Glutamatergic neuron (in vitro differentiated cells): ENCODE measurements at regions not wholly inside any gene's neighbourhood (a gene's known extent, or its start where the extent isn't known, plus 50 kb on each side); places are given as distances from the start of the nearest gene placed in this dataset.
"Not testable (repeated sequence)": the region's sequence is repeated elsewhere in the genome, so short reads cannot be mapped to it uniquely, and the experiment has no call there.

Source experiments
- DNase-seq: peaks from one replicate; pipeline ENCODE4 v3.0.0; 2022
- H3K27ac Mint-ChIP-seq: one replicate; pipeline ENCODE4 v1.8.0; 2020; ENCODE audit warnings: mild to moderate bottlenecking, mixed read lengths, inconsistent platforms; ENCODE audit not compliant: unreplicated experiment
- H3K27me3 Mint-ChIP-seq: one replicate; pipeline ENCODE4 v1.8.0; 2020; ENCODE audit warnings: mild to moderate bottlenecking, moderate library complexity, mixed read lengths, inconsistent platforms; ENCODE audit not compliant: unreplicated experiment
- H3K36me3 Mint-ChIP-seq: one replicate; pipeline ENCODE4 v1.8.0; 2020; ENCODE audit warnings: mild to moderate bottlenecking, mixed read lengths, inconsistent platforms; ENCODE audit not compliant: unreplicated experiment
- H3K4me1 Mint-ChIP-seq: one replicate; pipeline ENCODE4 v1.8.0; 2020; ENCODE audit warnings: mild to moderate bottlenecking, low read depth, mixed read lengths, inconsistent platforms; ENCODE audit not compliant: unreplicated experiment
- H3K4me3 Mint-ChIP-seq: one replicate; pipeline ENCODE4 v1.8.0; 2020; ENCODE audit warnings: mild to moderate bottlenecking, mixed read lengths, inconsistent platforms; ENCODE audit not compliant: unreplicated experiment
- H3K9me3 Mint-ChIP-seq: one replicate; pipeline ENCODE4 v1.8.0; 2020; ENCODE audit warnings: mild to moderate bottlenecking, moderate library complexity, mixed read lengths, inconsistent platforms; ENCODE audit not compliant: unreplicated experiment
- TF ChIP-seq, protein P1 (sequence below): fragments of 200-600 bp; sonication (generic); IDR thresholded peaks from one replicate; pipeline ENCODE4 v1.5.0; 2021; ENCODE audit not compliant: partially characterized antibody, unreplicated experiment

GRCh38 chr4:79682161-79682560 is 274.1 kb upstream of the GK2 start:
- H3K4me3 Mint-ChIP-seq: no peak overlapping the region
- no peak for DNase-seq
- no peaks in the 10 kb centered on the region for H3K9me3 Mint-ChIP-seq
- H3K27me3 Mint-ChIP-seq: no peaks in the 10 kb centered on the region
- H3K4me1 Mint-ChIP-seq: peaks cover 7% of the 10 kb centered on the region
- no peak overlapping the region for H3K27ac Mint-ChIP-seq
- TF ChIP-seq, protein P1, sequence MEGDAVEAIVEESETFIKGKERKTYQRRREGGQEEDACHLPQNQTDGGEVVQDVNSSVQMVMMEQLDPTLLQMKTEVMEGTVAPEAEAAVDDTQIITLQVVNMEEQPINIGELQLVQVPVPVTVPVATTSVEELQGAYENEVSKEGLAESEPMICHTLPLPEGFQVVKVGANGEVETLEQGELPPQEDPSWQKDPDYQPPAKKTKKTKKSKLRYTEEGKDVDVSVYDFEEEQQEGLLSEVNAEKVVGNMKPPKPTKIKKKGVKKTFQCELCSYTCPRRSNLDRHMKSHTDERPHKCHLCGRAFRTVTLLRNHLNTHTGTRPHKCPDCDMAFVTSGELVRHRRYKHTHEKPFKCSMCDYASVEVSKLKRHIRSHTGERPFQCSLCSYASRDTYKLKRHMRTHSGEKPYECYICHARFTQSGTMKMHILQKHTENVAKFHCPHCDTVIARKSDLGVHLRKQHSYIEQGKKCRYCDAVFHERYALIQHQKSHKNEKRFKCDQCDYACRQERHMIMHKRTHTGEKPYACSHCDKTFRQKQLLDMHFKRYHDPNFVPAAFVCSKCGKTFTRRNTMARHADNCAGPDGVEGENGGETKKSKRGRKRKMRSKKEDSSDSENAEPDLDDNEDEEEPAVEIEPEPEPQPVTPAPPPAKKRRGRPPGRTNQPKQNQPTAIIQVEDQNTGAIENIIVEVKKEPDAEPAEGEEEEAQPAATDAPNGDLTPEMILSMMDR: no peak
- no peaks in the 10 kb centered on the region for H3K36me3 Mint-ChIP-seq

DNA sequence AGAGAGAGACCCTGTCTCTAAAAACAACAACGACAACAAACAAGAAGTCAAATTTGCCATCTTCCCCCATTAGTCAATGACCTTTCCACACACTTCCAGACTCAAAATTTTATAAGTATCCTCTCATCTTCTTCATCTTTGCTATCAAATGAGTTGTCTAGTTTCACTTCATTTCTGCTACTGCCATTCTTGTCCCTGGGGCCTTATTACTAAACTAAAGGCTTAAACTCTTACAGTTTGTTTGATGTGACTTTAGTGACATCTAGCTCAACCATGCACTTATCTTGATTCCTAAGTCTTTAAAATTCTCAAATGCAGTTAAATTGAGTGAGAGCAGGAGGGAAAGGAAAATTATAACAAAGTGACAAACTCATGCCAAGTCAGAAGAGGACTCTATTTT is 271.8 kb upstream of the GK2 start:
- Mint-ChIP-seq H3K27me3 (no peaks in the 10 kb centered on the region), H3K9me3 (no peaks in the 10 kb centered on the region), H3K27ac (no peak overlapping the region), H3K36me3 (no peaks in the 10 kb centered on the region), H3K4me1 (no peaks in the 10 kb centered on the region), H3K4me3 (no peak overlapping the region)
- no peak for DNase-seq
- TF ChIP-seq, protein P1: no peak

DNA sequence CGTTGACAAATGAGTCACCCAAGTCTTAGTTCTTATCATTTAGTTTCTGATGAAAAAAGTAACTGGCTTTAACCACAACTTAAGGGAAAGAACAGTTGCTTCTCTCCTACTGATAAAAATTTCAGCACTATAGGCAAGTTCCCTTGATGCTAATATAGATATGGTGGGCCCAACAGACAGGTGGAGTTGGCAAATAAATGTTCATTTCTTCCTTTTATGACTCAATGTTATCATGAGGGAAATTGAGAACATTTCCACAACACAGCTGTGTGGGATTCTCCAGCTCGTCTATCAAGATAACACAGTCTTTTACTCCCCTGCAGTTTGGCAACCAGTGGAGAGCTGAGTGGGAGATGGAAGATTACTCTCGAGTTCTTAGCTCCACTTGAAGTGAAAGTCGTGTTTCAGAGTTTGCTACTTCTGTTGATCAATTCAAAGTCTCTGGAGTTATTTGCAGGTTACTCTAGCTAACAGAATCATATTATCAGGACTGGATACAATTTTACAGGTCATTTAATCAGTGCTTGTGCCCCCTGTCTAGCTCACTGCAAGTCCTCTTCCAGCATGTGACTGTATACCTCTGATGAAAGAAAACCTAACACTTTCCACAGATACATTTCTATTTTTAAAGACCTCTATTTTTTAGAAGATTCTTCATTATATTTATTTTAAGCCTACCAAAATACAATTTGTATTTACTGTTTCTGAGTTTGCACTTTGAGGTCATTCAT is 270.6 kb upstream of the GK2 start:
- no peaks in the 10 kb centered on the region for H3K9me3 Mint-ChIP-seq
- H3K4me3 Mint-ChIP-seq: no peak overlapping the region
- TF ChIP-seq, protein P1: no peak
- no peak overlapping the region for H3K27ac Mint-ChIP-seq
- no peaks in the 10 kb centered on the region for H3K36me3 Mint-ChIP-seq
- no peaks in the 10 kb centered on the region for H3K4me1 Mint-ChIP-seq
- H3K27me3 Mint-ChIP-seq: no peaks in the 10 kb centered on the region
- no peak for DNase-seq

- peaks cover under 1% of the 10 kb centered on the region for H3K36me3 Mint-ChIP-seq
- H3K4me3 Mint-ChIP-seq: no peak overlapping the region
- H3K9me3 Mint-ChIP-seq: no peaks in the 10 kb centered on the region
- H3K4me1 Mint-ChIP-seq: no peaks in the 10 kb centered on the region
- DNase-seq: no peak
- no peaks in the 10 kb centered on the region for H3K27me3 Mint-ChIP-seq
- TF ChIP-seq, protein P1: no peak
- H3K27ac Mint-ChIP-seq: no peak overlapping the region
Measured at GRCh38 chr4:79676705-79677104, 268.7 kb upstream of the GK2 start.

- peaks cover 16% of the 10 kb centered on the region for H3K36me3 Mint-ChIP-seq
- not testable (repeated sequence) for H3K27ac Mint-ChIP-seq, DNase-seq, H3K9me3 Mint-ChIP-seq, H3K4me3 Mint-ChIP-seq, H3K4me1 Mint-ChIP-seq, H3K27me3 Mint-ChIP-seq
Measured at GRCh38 chr4:79674906-79675305, 266.9 kb upstream of the GK2 start.
